ENCODE measurements at regions not wholly inside any gene's neighbourhood (a gene's known extent, or its start where the extent isn't known, plus 50 kb on each side); places are given as distances from the start of the nearest gene placed in this dataset.

DNA sequence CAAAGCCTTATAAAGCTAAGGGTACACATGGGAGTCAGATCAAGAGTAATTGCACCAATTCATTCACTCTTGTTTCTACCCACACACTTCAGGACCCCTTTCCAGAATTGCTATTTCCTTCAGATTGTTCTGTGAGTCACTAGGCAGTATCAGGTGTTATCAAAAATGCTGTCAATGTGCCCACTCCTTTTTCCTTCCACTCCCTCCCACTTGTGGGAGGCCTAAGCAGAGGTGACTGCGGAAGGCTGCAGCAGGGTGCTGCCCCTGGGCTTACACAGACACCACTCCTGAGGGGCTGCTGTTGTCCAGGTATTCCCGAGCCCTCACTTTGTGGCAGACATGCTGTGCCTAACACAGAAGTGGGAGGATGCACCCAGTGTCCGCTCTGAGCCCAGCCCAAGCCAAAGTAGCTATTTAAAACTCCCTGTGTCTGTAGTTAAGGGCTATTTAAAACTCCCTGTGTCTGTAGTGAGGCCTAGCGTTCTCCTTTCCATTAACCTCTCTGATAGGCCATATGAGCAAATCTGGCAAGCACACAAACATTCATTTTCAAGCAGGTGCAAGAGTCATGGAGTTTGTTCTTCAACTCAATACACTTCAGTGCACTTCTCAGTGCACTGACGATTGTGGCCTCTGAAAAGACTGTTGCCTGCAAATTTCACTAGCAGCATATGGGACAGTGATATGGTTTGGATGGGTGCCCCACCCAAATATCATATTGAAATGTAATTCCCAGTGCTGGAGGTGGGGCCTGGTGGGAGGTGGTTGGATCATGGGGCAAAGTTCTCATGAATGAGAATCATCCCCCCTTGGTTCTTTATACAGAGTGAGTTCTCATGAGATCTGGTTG, 117.8 kb downstream of the PHLDA1 start:
- Mint-ChIP-seq H3K27me3 (ENCODE audit: insufficient read depth) (peaks cover 1% of the 10 kb centered on the region), H3K4me1 (ENCODE audit: low read depth) (peaks cover 34% of the 10 kb centered on the region), H3K36me3 (ENCODE audit: low read depth) (peaks cover 6% of the 10 kb centered on the region), H3K9me3 (peaks cover 2% of the 10 kb centered on the region), H3K4me3 (no peak overlapping the region), H3K27ac (peak overlapping the region; percentile 79)
- intact Hi-C loops (cut with micrococcal nuclease) = loop anchor here (1.0 to 2.0 kb wide), 10 partner anchors 10 to 433 kb away; partner anchors contain the start of genes GLIPR1 and PHLDA1
- DNase-seq (ENCODE audit: low spot score) = no peak

DNA sequence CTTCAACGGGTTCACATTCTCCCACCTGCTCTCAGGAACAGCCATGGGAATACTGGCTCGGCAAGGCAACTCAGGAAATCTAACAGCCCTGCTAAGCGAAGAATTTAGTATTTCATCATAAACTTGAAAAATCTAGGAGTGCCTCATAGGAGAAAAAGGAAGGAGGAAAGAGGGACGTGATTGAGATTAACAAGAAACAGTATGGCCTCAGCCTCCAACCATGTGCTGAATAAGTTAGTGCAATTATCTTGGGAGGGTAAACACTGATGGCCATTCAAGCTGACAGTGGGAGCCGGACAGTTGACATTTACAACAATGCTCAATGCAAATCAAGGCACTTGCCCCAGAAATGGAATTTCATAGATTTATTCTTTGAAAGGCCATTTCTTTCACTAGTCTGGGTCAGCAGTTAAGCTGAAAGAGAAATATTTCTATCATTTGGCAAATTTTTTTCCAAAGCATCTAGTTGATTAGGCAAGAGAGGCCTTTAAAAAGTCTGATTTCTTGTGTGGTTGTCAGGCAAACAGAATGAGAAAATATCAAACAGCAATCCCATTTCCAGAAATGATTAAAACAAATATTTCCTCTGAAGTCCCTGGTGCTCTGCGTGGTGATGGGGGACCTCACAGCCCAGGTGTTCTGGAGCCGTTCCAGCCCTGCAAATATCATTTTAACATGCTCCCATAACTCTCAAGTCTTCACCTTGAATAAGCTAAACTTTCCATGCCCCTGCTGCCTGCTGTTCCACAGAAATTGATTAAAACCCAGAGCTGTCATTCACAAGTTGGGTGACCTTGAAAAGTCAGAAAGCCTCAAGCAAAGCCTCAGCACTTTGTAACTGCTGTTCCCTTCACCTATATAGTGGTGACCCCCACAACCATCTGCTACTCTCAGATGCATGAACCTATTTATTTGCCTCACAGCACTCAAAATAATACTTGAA, 121.6 kb downstream of the PHLDA1 start:
- H3K4me1 Mint-ChIP-seq (ENCODE audit: low read depth) = peaks cover 25% of the 10 kb centered on the region
- peaks cover 3% of the 10 kb centered on the region for H3K36me3 Mint-ChIP-seq (ENCODE audit: low read depth)
- H3K4me3 Mint-ChIP-seq = no peak overlapping the region
- intact Hi-C loops (cut with micrococcal nuclease) = no loop called here
- DNase-seq (ENCODE audit: low spot score) = no peak
- H3K9me3 Mint-ChIP-seq = peaks cover 3% of the 10 kb centered on the region
- H3K27me3 Mint-ChIP-seq (ENCODE audit: insufficient read depth) = peaks cover 2% of the 10 kb centered on the region
- no peak overlapping the region for H3K27ac Mint-ChIP-seq

DNA sequence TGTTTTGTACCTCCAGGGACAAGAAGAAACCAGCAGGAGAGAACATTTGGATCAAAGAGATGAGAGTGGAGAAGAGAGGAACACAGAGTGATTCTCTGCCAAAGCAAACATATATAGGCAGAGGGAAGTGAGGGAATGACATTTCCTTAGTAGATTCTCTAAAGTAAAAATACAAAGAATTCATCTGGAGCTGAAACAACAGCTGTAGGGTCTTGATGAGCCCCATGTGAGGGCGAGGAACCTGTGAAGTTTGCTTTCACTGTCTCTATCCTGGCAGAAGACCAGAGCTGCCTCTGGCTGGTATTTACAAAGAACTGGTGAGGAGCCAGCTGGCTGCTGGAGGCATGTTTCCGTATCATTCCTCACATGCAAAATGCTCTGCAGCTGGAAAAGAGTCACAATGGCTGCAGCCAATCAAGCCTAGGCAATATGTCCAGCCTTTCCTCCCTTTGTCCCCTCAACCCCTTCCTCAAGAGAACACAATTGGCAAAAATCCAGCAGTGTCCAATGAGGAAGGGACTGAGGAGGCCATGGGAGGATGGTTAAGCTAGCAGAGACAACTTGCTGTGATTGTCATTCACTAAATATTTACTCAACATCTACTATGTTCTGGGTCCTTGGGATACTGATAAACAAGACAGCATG, 122.5 kb downstream of the PHLDA1 start:
- no peak overlapping the region for H3K4me3 Mint-ChIP-seq
- intact Hi-C loops (cut with micrococcal nuclease) = no loop called here
- peaks cover 2% of the 10 kb centered on the region for H3K27me3 Mint-ChIP-seq (ENCODE audit: insufficient read depth)
- H3K4me1 Mint-ChIP-seq (ENCODE audit: low read depth) = peaks cover 20% of the 10 kb centered on the region
- H3K27ac Mint-ChIP-seq = no peak overlapping the region
- no peak for DNase-seq (ENCODE audit: low spot score)
- peaks cover 3% of the 10 kb centered on the region for H3K36me3 Mint-ChIP-seq (ENCODE audit: low read depth)
- H3K9me3 Mint-ChIP-seq = peaks cover 3% of the 10 kb centered on the region

DNA sequence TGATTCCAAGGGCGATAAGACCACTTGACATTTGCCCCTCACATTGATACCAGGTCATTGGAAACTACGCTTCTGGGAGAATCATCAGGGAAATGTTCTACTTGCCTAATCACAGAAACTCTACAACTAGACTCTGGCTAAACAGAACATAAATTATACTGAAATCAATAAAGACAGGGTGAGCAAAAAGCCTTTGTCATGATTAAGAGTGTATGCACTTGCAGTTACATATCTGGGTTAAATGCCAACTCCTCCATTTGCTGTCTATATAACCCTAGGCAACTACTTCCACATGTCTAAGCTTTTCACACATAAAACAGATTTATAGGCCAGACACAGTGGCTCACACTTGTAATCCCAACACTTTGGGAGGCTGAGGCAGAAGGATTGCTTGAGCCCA, 125.7 kb downstream of the PHLDA1 start:
- Mint-ChIP-seq H3K27ac (no peak overlapping the region), H3K4me1 (ENCODE audit: low read depth) (peaks cover 5% of the 10 kb centered on the region), H3K9me3 (peaks cover 3% of the 10 kb centered on the region), H3K4me3 (no peak overlapping the region), H3K36me3 (ENCODE audit: low read depth) (peaks cover 3% of the 10 kb centered on the region), H3K27me3 (ENCODE audit: insufficient read depth) (peaks cover 10% of the 10 kb centered on the region)
- no peak for DNase-seq (ENCODE audit: low spot score)
- intact Hi-C loops (cut with micrococcal nuclease) = no loop called here

DNA sequence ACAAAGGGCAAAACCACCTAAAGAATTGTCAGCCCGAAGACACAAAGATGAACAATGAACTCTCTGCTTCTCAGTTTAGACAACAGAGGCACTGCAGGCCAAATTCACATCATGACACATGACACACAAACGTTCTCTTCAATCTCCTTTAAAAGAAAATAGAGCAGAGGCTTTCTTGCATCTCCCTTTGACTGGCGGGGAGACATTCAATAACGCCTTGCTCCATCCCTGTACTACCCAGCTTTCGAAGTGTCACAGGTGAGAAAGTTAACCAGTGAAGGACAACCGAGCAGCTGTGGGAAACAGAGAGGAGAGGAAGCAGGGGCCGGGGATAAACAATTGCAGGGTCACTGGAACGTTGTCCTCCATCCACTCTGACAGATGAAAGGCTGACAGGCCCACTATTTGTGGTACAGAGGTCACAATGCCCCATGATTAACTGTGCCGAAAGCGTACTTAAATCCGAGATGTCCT, 130.8 kb downstream of the PHLDA1 start:
- H3K4me3 Mint-ChIP-seq = no peak overlapping the region
- peaks cover 35% of the 10 kb centered on the region for H3K27me3 Mint-ChIP-seq (ENCODE audit: insufficient read depth)

DNA sequence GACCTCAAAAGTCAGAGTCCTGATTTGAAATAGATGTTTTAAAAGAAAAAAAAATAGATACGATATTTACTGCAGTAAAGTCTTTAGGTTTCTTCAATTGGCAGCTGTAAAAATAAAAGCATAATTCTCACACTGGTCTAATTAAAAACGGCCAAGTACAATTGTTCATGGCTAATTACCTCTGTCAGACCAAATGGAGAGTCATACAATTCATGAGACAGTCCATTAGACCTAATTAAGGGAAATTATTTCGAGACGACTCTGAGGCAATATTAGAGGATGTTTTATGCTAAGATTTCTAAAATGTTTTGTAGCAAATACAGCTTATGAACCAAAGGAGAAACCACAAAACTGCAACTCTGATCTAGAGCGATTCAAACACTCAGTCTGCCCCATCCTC, 131.3 kb downstream of the PHLDA1 start:
- Mint-ChIP-seq H3K9me3 (no peaks in the 10 kb centered on the region), H3K27me3 (ENCODE audit: insufficient read depth) (peaks cover 40% of the 10 kb centered on the region)

More for the DNA sequence above, 130.8 kb downstream of the PHLDA1 start:
- intact Hi-C loops (cut with micrococcal nuclease) = no loop called here
- no peak overlapping the region for H3K27ac Mint-ChIP-seq
- H3K4me1 Mint-ChIP-seq (ENCODE audit: low read depth) = no peaks in the 10 kb centered on the region
- no peaks in the 10 kb centered on the region for H3K9me3 Mint-ChIP-seq
- no peak for DNase-seq (ENCODE audit: low spot score)
- H3K36me3 Mint-ChIP-seq (ENCODE audit: low read depth) = no peaks in the 10 kb centered on the region

DNA sequence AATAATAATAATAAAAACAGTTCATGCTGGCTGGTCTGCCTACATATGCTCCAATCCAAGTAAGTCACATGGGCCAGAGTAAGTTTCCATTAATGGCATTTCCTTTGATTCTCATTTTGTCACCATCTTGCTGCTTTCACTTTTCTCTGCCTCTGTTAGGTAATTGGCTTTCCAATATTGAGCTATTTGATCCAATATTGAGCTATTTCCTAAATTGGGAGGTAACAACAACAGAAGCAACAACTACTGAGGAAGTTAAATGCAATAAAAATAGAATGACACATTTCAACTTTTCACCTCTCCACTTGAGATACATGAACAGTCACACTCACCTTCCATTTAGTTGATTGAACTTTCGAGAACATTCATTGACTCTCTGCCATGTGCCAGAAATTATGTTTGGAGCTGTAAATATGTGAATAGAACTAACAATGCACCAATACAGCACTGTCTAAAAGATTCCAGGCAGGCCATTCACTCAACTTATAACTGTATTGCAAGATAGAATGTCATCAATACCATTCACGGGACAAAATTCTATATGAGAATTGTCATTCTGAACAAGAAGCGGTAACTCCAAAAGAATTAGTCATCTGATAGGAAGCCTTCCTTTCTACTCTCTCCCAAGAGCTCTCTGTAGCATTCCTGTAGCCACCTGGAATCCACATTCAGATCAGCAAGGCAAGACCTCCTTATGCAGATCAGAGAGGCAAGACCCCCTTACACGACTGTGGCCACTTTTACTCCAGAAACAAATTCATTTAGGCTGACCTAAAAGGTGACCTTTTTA, 136.4 kb downstream of the PHLDA1 start:
- Mint-ChIP-seq H3K27ac (no peak overlapping the region), H3K4me1 (ENCODE audit: low read depth) (no peaks in the 10 kb centered on the region), H3K4me3 (no peak overlapping the region), H3K27me3 (ENCODE audit: insufficient read depth) (peaks cover 37% of the 10 kb centered on the region), H3K9me3 (no peaks in the 10 kb centered on the region), H3K36me3 (ENCODE audit: low read depth) (peaks cover 2% of the 10 kb centered on the region)
- intact Hi-C loops (cut with micrococcal nuclease) = no loop called here
- no peak for DNase-seq (ENCODE audit: low spot score)

More for the DNA sequence above, 131.3 kb downstream of the PHLDA1 start:
- H3K4me1 Mint-ChIP-seq (ENCODE audit: low read depth) = no peaks in the 10 kb centered on the region
- intact Hi-C loops (cut with micrococcal nuclease) = no loop called here
- no peak for DNase-seq (ENCODE audit: low spot score)
- no peak overlapping the region for H3K27ac Mint-ChIP-seq
- H3K4me3 Mint-ChIP-seq = no peak overlapping the region
- H3K36me3 Mint-ChIP-seq (ENCODE audit: low read depth) = peaks cover 2% of the 10 kb centered on the region

DNA sequence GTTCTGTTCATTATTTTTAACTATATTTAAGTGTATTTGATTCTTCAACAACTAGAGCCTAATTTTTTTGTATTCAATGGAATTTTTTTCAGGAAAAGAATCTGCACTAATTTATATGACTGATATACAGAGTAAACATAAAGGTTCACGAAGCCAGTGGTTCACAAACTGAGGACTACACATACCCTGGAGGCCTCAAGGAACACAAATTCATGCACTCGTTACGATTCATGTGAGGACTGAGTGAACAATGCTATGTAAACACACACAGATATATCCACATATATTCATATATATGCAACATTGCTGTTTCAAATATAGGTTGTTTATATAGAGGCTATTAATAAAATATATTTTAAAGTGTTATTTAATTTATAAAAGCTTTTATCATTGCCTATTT, 137.8 kb downstream of the PHLDA1 start:
- Mint-ChIP-seq H3K9me3 (no peaks in the 10 kb centered on the region), H3K4me1 (ENCODE audit: low read depth) (peaks cover 5% of the 10 kb centered on the region), H3K27ac (no peak overlapping the region), H3K36me3 (ENCODE audit: low read depth) (peaks cover 2% of the 10 kb centered on the region), H3K27me3 (ENCODE audit: insufficient read depth) (peaks cover 41% of the 10 kb centered on the region), H3K4me3 (no peak overlapping the region)
- DNase-seq (ENCODE audit: low spot score) = no peak
- intact Hi-C loops (cut with micrococcal nuclease) = no loop called here

DNA sequence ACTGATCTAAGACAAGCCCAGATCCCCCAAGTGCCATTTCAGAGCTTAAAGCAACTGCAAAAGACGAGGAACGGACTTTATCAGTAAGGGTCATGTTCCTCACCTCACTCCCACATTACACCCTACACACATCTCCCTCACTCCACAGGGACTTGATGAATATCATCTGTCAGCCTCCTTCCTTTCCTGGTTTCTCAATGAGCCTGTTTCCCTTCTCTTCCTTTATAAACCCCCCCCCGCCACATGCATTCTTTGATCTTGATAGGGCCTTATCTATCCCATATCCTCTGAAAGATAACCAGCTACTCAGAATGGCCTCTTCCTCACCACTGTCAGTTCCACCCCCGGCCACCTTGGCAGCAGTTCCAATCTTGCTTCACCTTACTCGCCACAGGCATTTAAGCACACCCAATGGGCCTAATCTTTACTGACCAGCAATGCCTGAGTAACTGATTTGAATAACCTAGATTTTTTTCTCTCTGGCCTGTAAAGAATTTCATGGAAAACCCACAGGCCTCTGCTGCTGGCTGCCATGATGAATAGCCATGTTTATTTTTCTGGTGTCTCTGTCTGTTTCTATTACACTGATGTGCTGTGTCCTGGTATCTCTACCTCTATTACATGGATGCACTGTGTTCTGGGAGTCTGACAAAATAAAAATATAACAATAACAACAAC, 138.7 kb downstream of the PHLDA1 start:
- DNase-seq (ENCODE audit: low spot score) = no peak
- peaks cover 2% of the 10 kb centered on the region for H3K36me3 Mint-ChIP-seq (ENCODE audit: low read depth)
- H3K27me3 Mint-ChIP-seq (ENCODE audit: insufficient read depth) = peaks cover 42% of the 10 kb centered on the region
- no peak overlapping the region for H3K4me3 Mint-ChIP-seq
- no peak overlapping the region for H3K27ac Mint-ChIP-seq
- peaks cover 9% of the 10 kb centered on the region for H3K4me1 Mint-ChIP-seq (ENCODE audit: low read depth)
- intact Hi-C loops (cut with micrococcal nuclease) = no loop called here
- H3K9me3 Mint-ChIP-seq = no peaks in the 10 kb centered on the region

DNA sequence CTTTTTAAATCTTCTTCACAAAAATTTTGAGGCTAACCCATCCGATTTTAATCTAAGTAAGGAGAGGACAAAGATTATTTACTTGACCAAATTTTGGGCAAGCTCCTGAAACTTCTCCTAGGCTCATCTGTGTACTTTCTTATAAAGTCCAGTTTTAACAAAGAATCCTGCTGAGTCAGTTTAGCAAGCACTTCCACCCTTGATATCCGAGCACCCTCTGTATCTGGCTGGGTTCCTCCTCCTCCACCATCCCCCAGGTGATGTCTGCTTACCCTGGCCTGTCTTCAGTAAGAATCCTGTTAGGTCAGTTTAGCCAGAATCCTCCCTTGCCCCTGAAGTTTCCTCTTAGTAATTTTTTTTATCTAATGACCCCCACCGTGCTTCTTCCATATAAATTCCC, 140.5 kb downstream of the PHLDA1 start:
- intact Hi-C loops (cut with micrococcal nuclease) = no loop called here
- H3K4me3 Mint-ChIP-seq = no peak overlapping the region

DNA sequence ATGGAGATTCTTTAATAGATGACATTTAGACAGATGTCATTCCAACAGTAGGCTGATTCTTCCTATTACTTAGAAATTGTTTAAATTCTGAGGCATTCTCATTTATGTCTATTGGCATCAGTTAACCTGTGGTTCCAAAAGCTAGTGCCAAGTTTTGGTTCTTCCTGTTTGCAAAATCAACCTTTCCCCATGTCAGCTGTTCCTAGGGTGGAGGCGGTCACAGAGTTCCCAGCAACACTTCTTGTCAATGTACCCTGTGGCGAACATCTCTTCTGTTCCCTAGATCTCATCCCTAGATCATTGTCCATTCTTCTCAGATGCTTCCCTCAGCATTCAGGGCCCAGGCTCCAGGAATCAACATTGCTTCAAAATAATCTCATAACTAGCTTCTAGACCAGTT, 140.9 kb downstream of the PHLDA1 start:
- Mint-ChIP-seq H3K27me3 (ENCODE audit: insufficient read depth) (peaks cover 34% of the 10 kb centered on the region), H3K36me3 (ENCODE audit: low read depth) (peaks cover under 1% of the 10 kb centered on the region), H3K4me1 (ENCODE audit: low read depth) (peaks cover 9% of the 10 kb centered on the region), H3K27ac (no peak overlapping the region), H3K4me3 (no peak overlapping the region), H3K9me3 (no peaks in the 10 kb centered on the region)
- intact Hi-C loops (cut with micrococcal nuclease) = no loop called here
- DNase-seq (ENCODE audit: low spot score) = no peak

More for the DNA sequence above, 140.5 kb downstream of the PHLDA1 start:
- peaks cover 2% of the 10 kb centered on the region for H3K36me3 Mint-ChIP-seq (ENCODE audit: low read depth)
- no peak for DNase-seq (ENCODE audit: low spot score)
- no peaks in the 10 kb centered on the region for H3K9me3 Mint-ChIP-seq
- H3K4me1 Mint-ChIP-seq (ENCODE audit: low read depth) = peaks cover 9% of the 10 kb centered on the region
- no peak overlapping the region for H3K27ac Mint-ChIP-seq
- H3K27me3 Mint-ChIP-seq (ENCODE audit: insufficient read depth) = peaks cover 38% of the 10 kb centered on the region

Measured in activated T-helper 1 cell treated with anti-CD3 and anti-CD28 coated beads, Interleukin-12 subunit alpha, Interleukin-12 subunit beta, Interleukin-2, Interleukin-4 antibody, amounts not matched to agents 30 ng/mL and 10 ng/mL and 1 ng/mL, durations not matched to agents 14 hours and 24 hours and 36 hours (primary cell).